ENCODE measurements at regions not wholly inside any gene's neighbourhood (a gene's known extent, or its start where the extent isn't known, plus 50 kb on each side); places are given as distances from the start of the nearest gene placed in this dataset.
A peak's percentile ranks its signal among the peaks of the same experiment; 100 is the strongest.

GRCh38 chr13:109447667-109448066, 338.7 kb downstream of the IRS2 start:
- no peak for DNase-seq (ENCODE audit: low read depth, low spot score)

GRCh38 chr13:109440320-109440719, 346.1 kb downstream of the IRS2 start:
- in situ Hi-C loops (cut with HindIII; ENCODE audit: low pct_unique_long_range_greater_than_20kb, low sequenced_read_pairs) = no loop called here
- no peak for DNase-seq (ENCODE audit: low read depth, low spot score)

More at GRCh38 chr13:109447667-109448066, 338.7 kb downstream of the IRS2 start:
- in situ Hi-C loops (cut with HindIII; ENCODE audit: low pct_unique_long_range_greater_than_20kb, low sequenced_read_pairs) = no loop called here

- no peak for DNase-seq (ENCODE audit: low read depth, low spot score)
- in situ Hi-C loops (cut with HindIII; ENCODE audit: low pct_unique_long_range_greater_than_20kb, low sequenced_read_pairs) = no loop called here
Observed at GRCh38 chr13:109439813-109440212, 346.6 kb downstream of the IRS2 start.

GRCh38 chr13:109436841-109437240, 349.5 kb downstream of the IRS2 start:
- in situ Hi-C loops (cut with HindIII; ENCODE audit: low pct_unique_long_range_greater_than_20kb, low sequenced_read_pairs) = no loop called here
- DNase-seq (ENCODE audit: low read depth, low spot score) = no peak

GRCh38 chr13:109436055-109436622, 350.2 kb downstream of the IRS2 start:
- no peak for DNase-seq (ENCODE audit: low read depth, low spot score)
- in situ Hi-C loops (cut with HindIII; ENCODE audit: low pct_unique_long_range_greater_than_20kb, low sequenced_read_pairs) = no loop called here

- DNase-seq (ENCODE audit: low read depth, low spot score) = no peak
- in situ Hi-C loops (cut with HindIII; ENCODE audit: low pct_unique_long_range_greater_than_20kb, low sequenced_read_pairs) = no loop called here
Observed at GRCh38 chr13:109431217-109431616, 355.2 kb downstream of the IRS2 start.

GRCh38 chr13:109428146-109428545, 358.2 kb downstream of the IRS2 start:
- in situ Hi-C loops (cut with HindIII; ENCODE audit: low pct_unique_long_range_greater_than_20kb, low sequenced_read_pairs) = no loop called here
- DNase-seq (ENCODE audit: low read depth, low spot score) = no peak

GRCh38 chr13:109427695-109428094, 358.7 kb downstream of the IRS2 start:
- DNase-seq (ENCODE audit: low read depth, low spot score) = no peak
- in situ Hi-C loops (cut with HindIII; ENCODE audit: low pct_unique_long_range_greater_than_20kb, low sequenced_read_pairs) = no loop called here

- DNase-seq (ENCODE audit: low read depth, low spot score) = no peak
- in situ Hi-C loops (cut with HindIII; ENCODE audit: low pct_unique_long_range_greater_than_20kb, low sequenced_read_pairs) = no loop called here
Observed at GRCh38 chr13:109427148-109427547, 359.2 kb downstream of the IRS2 start.

GRCh38 chr13:109426690-109426990, 359.7 kb downstream of the IRS2 start:
- in situ Hi-C loops (cut with HindIII; ENCODE audit: low pct_unique_long_range_greater_than_20kb, low sequenced_read_pairs) = no loop called here
- no peak for DNase-seq (ENCODE audit: low read depth, low spot score)

- in situ Hi-C loops (cut with HindIII; ENCODE audit: low pct_unique_long_range_greater_than_20kb, low sequenced_read_pairs) = no loop called here
- no peak for DNase-seq (ENCODE audit: low read depth, low spot score)
Observed at GRCh38 chr13:109425821-109426689, 360.3 kb downstream of the IRS2 start.

GRCh38 chr13:109422161-109422560, 364.2 kb downstream of the IRS2 start:
- in situ Hi-C loops (cut with HindIII; ENCODE audit: low pct_unique_long_range_greater_than_20kb, low sequenced_read_pairs) = no loop called here

GRCh38 chr13:109419896-109420295, 366.5 kb downstream of the IRS2 start:
- DNase-seq (ENCODE audit: low read depth, low spot score) = no peak
- in situ Hi-C loops (cut with HindIII; ENCODE audit: low pct_unique_long_range_greater_than_20kb, low sequenced_read_pairs) = no loop called here

More at GRCh38 chr13:109422161-109422560, 364.2 kb downstream of the IRS2 start:
- DNase-seq (ENCODE audit: low read depth, low spot score) = no peak

- no peak for DNase-seq (ENCODE audit: low read depth, low spot score)
- in situ Hi-C loops (cut with HindIII; ENCODE audit: low pct_unique_long_range_greater_than_20kb, low sequenced_read_pairs) = no loop called here
Observed at GRCh38 chr13:109418111-109418510, 368.3 kb downstream of the IRS2 start.

- in situ Hi-C loops (cut with HindIII; ENCODE audit: low pct_unique_long_range_greater_than_20kb, low sequenced_read_pairs) = no loop called here
- no peak for DNase-seq (ENCODE audit: low read depth, low spot score)
Observed at GRCh38 chr13:109416001-109416400, 370.4 kb downstream of the IRS2 start.

GRCh38 chr13:109415057-109415456, 371.3 kb downstream of the IRS2 start:
- in situ Hi-C loops (cut with HindIII; ENCODE audit: low pct_unique_long_range_greater_than_20kb, low sequenced_read_pairs) = no loop called here
- DNase-seq (ENCODE audit: low read depth, low spot score) = no peak

GRCh38 chr13:109412283-109412901, 374.0 kb downstream of the IRS2 start:
- in situ Hi-C loops (cut with HindIII; ENCODE audit: low pct_unique_long_range_greater_than_20kb, low sequenced_read_pairs) = no loop called here
- DNase-seq (ENCODE audit: low read depth, low spot score) = peak; percentile 84

GRCh38 chr13:109410868-109411267, 375.5 kb downstream of the IRS2 start:
- in situ Hi-C loops (cut with HindIII; ENCODE audit: low pct_unique_long_range_greater_than_20kb, low sequenced_read_pairs) = no loop called here
- no peak for DNase-seq (ENCODE audit: low read depth, low spot score)
